ENCODE measurements at regions not wholly inside any gene's neighbourhood (a gene's known extent, or its start where the extent isn't known, plus 50 kb on each side); places are given as distances from the start of the nearest gene placed in this dataset.

- no peak overlapping the region for H3K4me2 ChIP-seq (ENCODE audit: extremely low read depth, insufficient read depth, low read length)
- no peak for DNase-seq (ENCODE audit: low read depth in 2 of 2)
- H3K36me3 ChIP-seq (ENCODE audit: control insufficient read depth, insufficient read depth, low read length), result no peaks in the 10 kb centered on the region
- TF ChIP-seq CTCF (conservative IDR thresholded peaks at IDR 0.05 in 1 of 2, IDR thresholded peaks at IDR 0.05 in 1 of 2; ENCODE audit: low read depth in 1 of 2, low read length in 2 of 2) (no peak), EZH2 (IDR thresholded peaks at IDR 0.05; ENCODE audit: low read length, missing control alignments) (no peak)
- H3K9me3 ChIP-seq (ENCODE audit: control insufficient read depth, insufficient read depth, low read depth, low read length), result no peaks in the 10 kb centered on the region
- no peak overlapping the region for H2AFZ ChIP-seq (ENCODE audit: low read length)
- no peak overlapping the region for H3K9ac ChIP-seq (ENCODE audit: insufficient read depth, low read length)
- no peaks in the 10 kb centered on the region for H3K27me3 ChIP-seq (ENCODE audit: control insufficient read depth, insufficient read depth, low read length)
- H3K27ac ChIP-seq (ENCODE audit: insufficient read depth, low read length), result no peak overlapping the region
- H3K4me1 ChIP-seq (ENCODE audit: control insufficient read depth, extremely low read depth, insufficient read depth, low read length), result no peaks in the 10 kb centered on the region
- no peak overlapping the region for H3K4me3 ChIP-seq (replicated peaks in 1 of 4; ENCODE audit: control extremely low read depth in 1 of 4, insufficient read depth in 1 of 4, low read depth in 3 of 4, low read length in 4 of 4)
- no peaks in the 10 kb centered on the region for H4K20me1 ChIP-seq (ENCODE audit: control insufficient read depth, extremely low read depth, insufficient read depth, low read length)
- no peaks in the 10 kb centered on the region for H3K79me2 ChIP-seq (ENCODE audit: control insufficient read depth, insufficient read depth, low read length)
Observed at GRCh38 chr22:33116841-33117547, 58.8 kb upstream of the SYN3 start.

GRCh38 chr22:33114565-33114964, 56.4 kb upstream of the SYN3 start:
- Histone ChIP-seq H4K20me1 (ENCODE audit: control insufficient read depth, extremely low read depth, insufficient read depth, low read length) (no peaks in the 10 kb centered on the region), H2AFZ (ENCODE audit: low read length) (no peak overlapping the region), H3K36me3 (ENCODE audit: control insufficient read depth, insufficient read depth, low read length) (no peaks in the 10 kb centered on the region), H3K27ac (ENCODE audit: insufficient read depth, low read length) (no peak overlapping the region), H3K79me2 (ENCODE audit: control insufficient read depth, insufficient read depth, low read length) (no peaks in the 10 kb centered on the region), H3K9ac (ENCODE audit: insufficient read depth, low read length) (no peak overlapping the region), H3K4me2 (ENCODE audit: extremely low read depth, insufficient read depth, low read length) (no peak overlapping the region), H3K4me3 (replicated peaks in 1 of 4; ENCODE audit: control extremely low read depth in 1 of 4, insufficient read depth in 1 of 4, low read depth in 3 of 4, low read length in 4 of 4) (no peak overlapping the region), H3K4me1 (ENCODE audit: control insufficient read depth, extremely low read depth, insufficient read depth, low read length) (no peaks in the 10 kb centered on the region), H3K9me3 (ENCODE audit: control insufficient read depth, insufficient read depth, low read depth, low read length) (no peaks in the 10 kb centered on the region), H3K27me3 (ENCODE audit: control insufficient read depth, insufficient read depth, low read length) (no peaks in the 10 kb centered on the region)
- DNase-seq (ENCODE audit: low read depth in 2 of 2), result no peak
- TF ChIP-seq EZH2 (IDR thresholded peaks at IDR 0.05; ENCODE audit: low read length, missing control alignments) (no peak), CTCF (conservative IDR thresholded peaks at IDR 0.05 in 1 of 2, IDR thresholded peaks at IDR 0.05 in 1 of 2; ENCODE audit: low read depth in 1 of 2, low read length in 2 of 2) (no peak)

- H3K9ac ChIP-seq (ENCODE audit: insufficient read depth, low read length), result no peak overlapping the region
- H3K9me3 ChIP-seq (ENCODE audit: control insufficient read depth, insufficient read depth, low read depth, low read length), result no peaks in the 10 kb centered on the region
- no peaks in the 10 kb centered on the region for H3K27me3 ChIP-seq (ENCODE audit: control insufficient read depth, insufficient read depth, low read length)
- TF ChIP-seq CTCF (conservative IDR thresholded peaks at IDR 0.05 in 1 of 2, IDR thresholded peaks at IDR 0.05 in 1 of 2; ENCODE audit: low read depth in 1 of 2, low read length in 2 of 2), result no peak
- no peak for TF ChIP-seq EZH2 (IDR thresholded peaks at IDR 0.05; ENCODE audit: low read length, missing control alignments)
- H3K4me1 ChIP-seq (ENCODE audit: control insufficient read depth, extremely low read depth, insufficient read depth, low read length), result no peaks in the 10 kb centered on the region
- H3K79me2 ChIP-seq (ENCODE audit: control insufficient read depth, insufficient read depth, low read length), result no peaks in the 10 kb centered on the region
- H2AFZ ChIP-seq (ENCODE audit: low read length), result no peak overlapping the region
- H3K4me2 ChIP-seq (ENCODE audit: extremely low read depth, insufficient read depth, low read length), result no peak overlapping the region
- no peak overlapping the region for H3K4me3 ChIP-seq (replicated peaks in 1 of 4; ENCODE audit: control extremely low read depth in 1 of 4, insufficient read depth in 1 of 4, low read depth in 3 of 4, low read length in 4 of 4)
- no peak for DNase-seq (ENCODE audit: low read depth in 2 of 2)
- H3K36me3 ChIP-seq (ENCODE audit: control insufficient read depth, insufficient read depth, low read length), result no peaks in the 10 kb centered on the region
- H4K20me1 ChIP-seq (ENCODE audit: control insufficient read depth, extremely low read depth, insufficient read depth, low read length), result no peaks in the 10 kb centered on the region
- no peak overlapping the region for H3K27ac ChIP-seq (ENCODE audit: insufficient read depth, low read length)
Observed at GRCh38 chr22:33112580-33112979, 54.4 kb upstream of the SYN3 start.
